ENCODE measurements at regions not wholly inside any gene's neighbourhood (a gene's known extent, or its start where the extent isn't known, plus 50 kb on each side); places are given as distances from the start of the nearest gene placed in this dataset.

GRCh38 chr5:166497496-166498104 is 1793.8 kb upstream of the WWC1 start:
- H3F3A ChIP-seq (ENCODE audit: insufficient read depth, low read length, poor library complexity, severe bottlenecking), result no peaks in the 10 kb centered on the region

More at GRCh38 chr5:166497496-166498104, 1793.8 kb upstream of the WWC1 start:
- no peaks in the 10 kb centered on the region for H3K36me3 ChIP-seq (ENCODE audit: insufficient read depth, low read length)
- H3K27me3 ChIP-seq (ENCODE audit: insufficient read depth, low read depth, low read length), result no peaks in the 10 kb centered on the region
- no peaks in the 10 kb centered on the region for H4K20me1 ChIP-seq (ENCODE audit: insufficient read depth)
- no peaks in the 10 kb centered on the region for H3K79me2 ChIP-seq (replicated peaks; ENCODE audit: insufficient read depth, low read length)
- H3K9me2 ChIP-seq (ENCODE audit: insufficient read depth, low read length), result no peaks in the 10 kb centered on the region
- no peak overlapping the region for H3K9ac ChIP-seq (ENCODE audit: low read length)
- H3K4me2 ChIP-seq (ENCODE audit: low read length), result no peak overlapping the region
- no peak overlapping the region for H2AFZ ChIP-seq (ENCODE audit: low read depth, low read length)
- no peaks in the 10 kb centered on the region for H3K9me3 ChIP-seq (ENCODE audit: low read length)
- no peak overlapping the region for H3K27ac ChIP-seq (ENCODE audit: low read length)
- TF ChIP-seq REST (IDR thresholded peaks at IDR 0.05; ENCODE audit: borderline replicate concordance) (no peak), EP300 (conservative IDR thresholded peaks at IDR 0.05; ENCODE audit: poor library complexity, severe bottlenecking) (no peak), RAD21 (conservative IDR thresholded peaks at IDR 0.05) (no peak), POLR2AphosphoS5 (IDR thresholded peaks at IDR 0.05) (no peak), CTCF (IDR thresholded peaks at IDR 0.05; ENCODE audit: poor library complexity, severe bottlenecking) (no peak), EZH2 (IDR thresholded peaks at IDR 0.05; ENCODE audit: borderline replicate concordance, insufficient read depth, low read length, poor library complexity, severe bottlenecking) (no peak), MXI1 (conservative IDR thresholded peaks at IDR 0.05; ENCODE audit: poor library complexity, severe bottlenecking) (no peak), TAF1 (IDR thresholded peaks at IDR 0.05; ENCODE audit: low read depth) (no peak), SMC3 (conservative IDR thresholded peaks at IDR 0.05; ENCODE audit: poor library complexity) (no peak)
- H3K4me3 ChIP-seq (ENCODE audit: low read length), result no peak overlapping the region
